Esophagus squamous epithelium (tissue), 5 donors: ENCODE measurements at regions not wholly inside any gene's neighbourhood (a gene's known extent, or its start where the extent isn't known, plus 50 kb on each side); places are given as distances from the start of the nearest gene placed in this dataset.

ENCODE experiments used
- DNase-seq: peaks from one replicate; lab custom pipeline; 2025; lab: John Stamatoyannopoulos, UW
- H3K27ac ChIP-seq, 4 donors: fragments of 200-600 bp; sonication (generic); one replicate each; pipeline ENCODE4 v1.5.1; 2016 to 2019; ENCODE audit warnings: mild to moderate bottlenecking in 1 of 4
- H3K27me3 ChIP-seq, 4 donors: fragments of 200-600 bp; sonication (generic); 1 replicate in 3 of 4; 2 replicates in 1 of 4; pipeline versions ENCODE4 v1.5.1 to v1.6.0; 2017 to 2021; ENCODE audit warnings: antibody characterized with exemption in 1 of 4
- H3K36me3 ChIP-seq, 3 donors: fragments of 200-600 bp; sonication (generic); one replicate each; pipeline ENCODE4 v1.5.1; 2016 to 2019
- H3K4me1 ChIP-seq, 3 donors: fragments of 200-600 bp; sonication (generic); one replicate each; pipeline ENCODE4 v1.5.1; 2017 to 2019
- H3K4me3 ChIP-seq, 4 donors: fragments of 200-600 bp; sonication (generic); 1 replicate in 3 of 4; 2 replicates in 1 of 4; pipeline ENCODE4 v1.5.1; 2016 to 2019; ENCODE audit warnings: mild to moderate bottlenecking in 2 of 4, moderate library complexity in 1 of 4
- H3K9me3 ChIP-seq, 3 donors: fragments of 200-600 bp; sonication (generic); one replicate each; pipeline ENCODE4 v1.5.1; 2016 to 2019
- CTCF ChIP-seq, 6 experiments: fragments of 450-650 bp in 4 of 6; fragments of 200-600 bp in 2 of 6; sonication (generic) in 2 of 6; IDR thresholded peaks; one replicate each; pipeline ENCODE4 v1.5.1; 2016 to 2019; ENCODE audit warnings: antibody characterized with exemption in 6 of 6, mild to moderate bottlenecking in 4 of 6, moderate library complexity in 4 of 6
- POLR2A ChIP-seq, 4 donors: fragments of 450-650 bp; IDR thresholded peaks; one replicate each; pipeline ENCODE4 v1.6.1; 2017; ENCODE audit warnings: antibody characterized with exemption in 4 of 4, mild to moderate bottlenecking in 4 of 4, moderate library complexity in 3 of 4
- WGBS, 2 donors: methylation state at CpG; one replicate each; pipeline ENCODE4 v1.1.5; 2018; 5-methylcytosine and 5-hydroxymethylcytosine counted together
- intact Hi-C: fragments of 100-400 bp; cut with DNase I; formaldehyde crosslinking; loops from one replicate; pipeline ENCODE4 v1.15.0; 2022
- donor health status: DM: yes; HTN: yes; CAD: no.

- DNase-seq = no peak
- no peaks in the 10 kb centered on the region for H3K4me1 ChIP-seq
- no peaks in the 10 kb centered on the region for H3K36me3 ChIP-seq
- H3K27ac ChIP-seq = no peak overlapping the region
- H3K27me3 ChIP-seq = no peaks in the 10 kb centered on the region
- TF ChIP-seq POLR2A (IDR thresholded peaks at IDR 0.05) = no peak
- no peak for TF ChIP-seq CTCF (IDR thresholded peaks at IDR 0.05)
- H3K4me3 ChIP-seq = no peak overlapping the region
- WGBS, 2 donors = 70 to 71% methylated on average over 5 of the region's 5 CpGs
- H3K9me3 ChIP-seq = no peaks in the 10 kb centered on the region
- intact Hi-C loops = no loop called here
Measured at GRCh38 chr4:96262057-96262456, 422.2 kb downstream of the PDHA2 start.

GRCh38 chr4:96263291-96263690 is 423.4 kb downstream of the PDHA2 start:
- Histone ChIP-seq H3K4me3 (no peak overlapping the region), H3K4me1 (no peaks in the 10 kb centered on the region), H3K27ac (no peak overlapping the region), H3K27me3 (no peaks in the 10 kb centered on the region), H3K36me3 (no peaks in the 10 kb centered on the region), H3K9me3 (no peaks in the 10 kb centered on the region)
- WGBS, 2 donors = 12 to 36% methylated on average over 1 of the region's 1 CpG
- intact Hi-C loops = no loop called here
- no peak for DNase-seq
- no peak for TF ChIP-seq POLR2A (IDR thresholded peaks at IDR 0.05)
- TF ChIP-seq CTCF (IDR thresholded peaks at IDR 0.05) = no peak

GRCh38 chr4:96264941-96265463 is 425.1 kb downstream of the PDHA2 start:
- intact Hi-C loops = no loop called here
- no peaks in the 10 kb centered on the region for H3K27me3 ChIP-seq
- H3K9me3 ChIP-seq = no peaks in the 10 kb centered on the region
- WGBS, 2 donors = 86 to 87% methylated on average over 2 of the region's 2 CpGs
- DNase-seq = no peak
- H3K4me1 ChIP-seq = no peaks in the 10 kb centered on the region
- no peaks in the 10 kb centered on the region for H3K36me3 ChIP-seq
- TF ChIP-seq CTCF (IDR thresholded peaks at IDR 0.05) (no peak), POLR2A (IDR thresholded peaks at IDR 0.05) (no peak)
- no peak overlapping the region for H3K27ac ChIP-seq
- H3K4me3 ChIP-seq = no peak overlapping the region

GRCh38 chr4:96293806-96294205 is 453.9 kb downstream of the PDHA2 start:
- Histone ChIP-seq H3K27me3 (no peaks in the 10 kb centered on the region), H3K4me3 (no peak overlapping the region), H3K4me1 (no peaks in the 10 kb centered on the region), H3K36me3 (no peaks in the 10 kb centered on the region), H3K9me3 (no peaks in the 10 kb centered on the region), H3K27ac (no peak overlapping the region)
- no peak for TF ChIP-seq POLR2A (IDR thresholded peaks at IDR 0.05)
- TF ChIP-seq CTCF (IDR thresholded peaks at IDR 0.05) = no peak
- DNase-seq = no peak
- intact Hi-C loops = no loop called here
- 58 to 72% methylated on average over 4 to 5 of the region's 5 CpGs for WGBS, 2 donors

- TF ChIP-seq POLR2A (IDR thresholded peaks at IDR 0.05) (no peak), CTCF (IDR thresholded peaks at IDR 0.05) (no peak)
- Histone ChIP-seq H3K9me3 (no peaks in the 10 kb centered on the region), H3K36me3 (no peaks in the 10 kb centered on the region), H3K27me3 (no peaks in the 10 kb centered on the region), H3K4me1 (no peaks in the 10 kb centered on the region), H3K4me3 (no peak overlapping the region), H3K27ac (no peak overlapping the region)
- DNase-seq = no peak
- intact Hi-C loops = no loop called here
- 53 to 69% methylated on average over 3 to 4 of the region's 4 CpGs for WGBS, 2 donors
Measured at GRCh38 chr4:96295143-96295741, 455.3 kb downstream of the PDHA2 start.
